ENCODE measurements at regions not wholly inside any gene's neighbourhood (a gene's known extent, or its start where the extent isn't known, plus 50 kb on each side); places are given as distances from the start of the nearest gene placed in this dataset.
"Not testable (repeated sequence)": the region's sequence is repeated elsewhere in the genome, so short reads cannot be mapped to it uniquely, and the experiment has no call there.

- no peak for DNase-seq (ENCODE audit: low read depth, low spot score)
Observed at GRCh38 chr12:116430911-116431565, 128.1 kb upstream of the MAP1LC3B2 start.

- no peak for DNase-seq (ENCODE audit: low read depth, low spot score)
Observed at GRCh38 chr12:116431677-116432300, 127.4 kb upstream of the MAP1LC3B2 start.

DNA sequence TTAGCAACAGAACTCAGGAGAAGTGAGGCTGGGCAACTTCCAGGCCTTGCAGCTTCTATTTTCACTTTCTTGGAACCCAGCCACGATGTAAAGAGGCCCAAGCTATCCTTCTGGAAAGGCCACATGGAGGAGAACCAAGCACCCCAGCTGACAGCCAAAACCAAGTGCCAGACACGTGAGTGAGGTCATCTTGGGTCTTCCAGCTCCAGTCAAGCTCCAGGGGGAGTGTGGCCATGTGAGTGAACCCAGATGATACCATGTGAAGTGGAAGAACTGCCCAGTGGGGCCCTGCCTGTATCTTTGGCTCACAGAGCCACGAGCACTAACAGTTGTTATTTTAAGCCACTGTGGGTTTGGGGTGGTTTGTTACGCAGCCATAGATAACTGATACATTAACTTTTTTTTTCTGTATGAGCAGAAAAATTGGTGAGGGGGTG is 126.8 kb upstream of the MAP1LC3B2 start:
- DNase-seq (ENCODE audit: low read depth, low spot score): no peak

DNA sequence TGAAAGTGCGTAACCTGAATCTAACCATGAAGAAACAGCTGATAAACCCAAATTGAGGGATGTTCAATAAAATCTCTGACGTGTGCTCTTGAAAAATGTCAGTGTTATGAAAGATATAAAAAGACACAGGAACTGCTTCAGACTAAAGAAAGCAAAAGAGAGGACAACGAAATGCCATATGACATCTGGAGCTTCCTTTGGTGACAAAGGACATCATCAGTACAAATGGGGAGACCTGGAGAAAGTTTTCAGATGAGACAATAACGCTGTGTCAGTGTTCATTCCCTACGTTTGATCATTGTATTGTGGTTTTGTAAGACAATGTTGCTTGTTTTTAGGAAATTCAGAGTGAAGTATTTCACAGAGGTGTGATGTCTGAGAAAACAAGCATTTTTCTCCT is 125.9 kb upstream of the MAP1LC3B2 start:
- DNase-seq (ENCODE audit: low read depth, low spot score): no peak

DNA sequence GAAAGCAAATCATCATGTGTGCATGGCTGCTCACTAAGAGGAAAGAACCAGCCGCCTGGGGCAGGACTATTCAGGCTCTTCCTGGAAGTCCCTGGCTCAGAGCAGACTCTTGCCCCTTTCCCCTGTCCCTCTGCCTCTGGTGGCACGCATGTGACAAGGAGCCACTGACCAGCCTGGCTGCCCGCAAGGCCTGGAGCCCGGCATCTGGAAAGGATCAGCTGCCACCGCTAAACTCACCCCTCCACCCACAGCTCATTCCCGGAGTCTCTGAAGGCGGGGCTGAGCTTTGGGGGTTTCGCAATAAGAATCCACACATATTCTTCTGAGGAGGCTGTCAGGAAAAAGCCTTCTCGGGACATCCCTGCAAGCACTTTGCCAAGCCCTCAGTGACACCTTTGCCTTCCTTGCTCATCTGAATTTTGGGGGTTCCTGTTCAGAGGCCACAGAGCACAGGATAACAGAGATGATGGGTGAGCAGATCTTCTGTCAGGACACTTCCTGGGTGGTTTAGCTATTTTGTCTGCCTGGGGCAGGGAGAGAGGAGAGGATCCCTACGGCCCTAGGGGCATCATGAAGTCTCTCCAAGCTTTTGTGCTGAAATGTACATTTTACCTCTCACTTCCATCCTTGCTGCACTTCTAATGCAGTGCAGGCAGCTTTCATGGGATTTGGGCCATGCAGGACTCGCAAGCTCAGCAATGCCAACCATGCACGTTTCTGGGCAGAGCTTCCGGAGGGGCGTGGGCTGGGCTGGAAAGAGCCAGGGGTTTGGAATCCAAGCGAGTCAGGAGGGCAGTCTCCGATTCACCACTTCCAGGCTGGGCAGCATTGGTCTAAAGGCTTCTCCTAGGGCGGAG is 124.8 kb upstream of the MAP1LC3B2 start:
- peak; percentile 46 for DNase-seq (ENCODE audit: low read depth, low spot score)

DNA sequence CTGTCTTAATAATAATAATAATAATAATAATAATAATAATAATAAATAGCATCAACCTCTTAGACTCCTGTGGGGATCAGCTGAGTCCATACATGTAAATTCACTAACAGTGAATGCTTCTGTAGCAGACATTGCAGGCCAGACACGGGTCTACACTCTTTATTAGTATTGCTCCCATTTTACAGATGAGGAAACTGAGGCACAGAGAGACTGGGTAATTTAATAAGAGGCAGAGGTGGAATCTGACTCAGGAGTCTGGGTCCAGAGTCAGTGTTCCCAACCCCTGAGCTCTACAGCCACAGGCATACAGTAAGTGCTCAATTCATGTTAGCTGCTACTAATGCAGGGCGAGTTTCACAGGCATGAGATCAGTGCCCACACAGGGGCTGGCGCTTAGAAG is 123.2 kb upstream of the MAP1LC3B2 start:
- DNase-seq (ENCODE audit: low read depth, low spot score): no peak

DNA sequence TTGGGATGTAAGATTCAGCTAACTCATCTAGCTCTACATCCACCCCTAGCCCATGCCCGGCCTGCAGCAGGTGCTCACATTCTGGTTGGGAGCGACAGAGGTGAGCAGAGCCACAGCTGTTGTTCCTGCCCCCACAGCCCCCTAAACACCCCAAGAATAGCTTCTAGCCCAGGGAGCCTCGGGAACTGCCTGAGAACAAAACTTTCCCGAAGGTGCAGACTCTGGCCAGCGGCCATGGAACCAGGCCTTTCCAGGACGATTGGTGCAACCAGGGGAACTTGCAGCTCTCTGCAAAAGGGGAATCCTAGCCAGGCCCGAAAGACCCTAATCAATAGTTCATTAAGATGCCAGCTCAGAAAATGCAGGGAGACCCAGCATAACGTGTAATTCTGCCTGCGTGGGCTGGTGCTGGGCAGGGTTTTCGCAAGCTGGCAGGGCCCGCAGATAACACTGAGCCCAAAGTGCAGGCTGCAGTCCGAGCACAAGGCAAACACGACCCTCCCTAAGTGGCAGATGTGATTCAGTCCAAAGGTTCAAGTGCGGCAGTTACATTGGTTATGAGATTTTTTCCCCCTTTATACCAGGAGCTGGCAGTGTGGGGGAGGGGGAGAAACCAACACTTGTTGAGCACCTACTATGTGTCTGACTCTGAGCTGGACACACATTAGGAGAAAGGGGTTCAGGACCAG is 122.5 kb upstream of the MAP1LC3B2 start:
- DNase-seq (ENCODE audit: low read depth, low spot score): no peak

DNA sequence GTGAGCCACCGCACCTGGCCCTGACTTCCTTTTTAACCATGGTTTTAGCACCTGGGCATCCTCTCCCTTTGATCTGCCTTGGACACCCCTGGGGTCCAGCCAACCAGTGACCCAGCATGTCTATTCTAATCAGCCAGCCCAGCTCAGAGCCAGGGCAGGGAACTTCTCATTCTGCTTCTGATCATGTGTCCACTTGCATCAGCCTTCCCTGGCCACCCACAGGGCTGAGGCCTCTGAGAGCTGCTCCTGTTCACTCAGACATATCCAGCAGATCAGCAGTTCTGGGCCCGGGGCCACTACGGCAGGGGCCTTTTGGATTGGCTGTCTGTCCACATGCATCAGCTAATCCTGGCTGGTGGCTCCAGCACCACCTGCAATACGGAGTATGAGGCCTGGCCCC is 117.9 kb upstream of the MAP1LC3B2 start:
- no peak for DNase-seq (ENCODE audit: low read depth, low spot score)

DNA sequence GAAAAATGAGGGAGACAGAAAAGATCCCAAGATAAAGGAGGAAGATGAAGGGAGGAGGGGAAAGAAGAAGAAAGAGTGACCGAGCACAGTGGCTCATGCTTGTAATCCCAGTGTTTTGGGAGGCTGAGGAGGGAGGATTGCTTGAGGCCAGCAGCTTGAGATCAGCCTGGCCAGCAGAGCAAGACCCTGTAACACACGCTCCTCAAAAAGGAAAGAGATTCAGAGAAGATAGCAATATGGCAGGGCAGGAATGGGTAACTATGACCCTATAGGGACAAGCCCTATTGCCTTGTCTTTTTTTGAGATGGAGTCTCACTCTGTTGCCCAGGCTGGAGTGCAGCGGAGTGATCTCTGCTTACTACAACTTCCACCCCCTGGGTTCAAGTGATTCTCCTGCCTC is 116.9 kb upstream of the MAP1LC3B2 start:
- no peak for DNase-seq (ENCODE audit: low read depth, low spot score)

- DNase-seq (ENCODE audit: low read depth, low spot score): no peak
Observed at GRCh38 chr12:116442946-116443345, 116.2 kb upstream of the MAP1LC3B2 start.

- DNase-seq (ENCODE audit: low read depth, low spot score): no peak
Observed at GRCh38 chr12:116443821-116444589, 115.2 kb upstream of the MAP1LC3B2 start.

GRCh38 chr12:116444590-116444943 is 114.6 kb upstream of the MAP1LC3B2 start:
- no peak for DNase-seq (ENCODE audit: low read depth, low spot score)

DNA sequence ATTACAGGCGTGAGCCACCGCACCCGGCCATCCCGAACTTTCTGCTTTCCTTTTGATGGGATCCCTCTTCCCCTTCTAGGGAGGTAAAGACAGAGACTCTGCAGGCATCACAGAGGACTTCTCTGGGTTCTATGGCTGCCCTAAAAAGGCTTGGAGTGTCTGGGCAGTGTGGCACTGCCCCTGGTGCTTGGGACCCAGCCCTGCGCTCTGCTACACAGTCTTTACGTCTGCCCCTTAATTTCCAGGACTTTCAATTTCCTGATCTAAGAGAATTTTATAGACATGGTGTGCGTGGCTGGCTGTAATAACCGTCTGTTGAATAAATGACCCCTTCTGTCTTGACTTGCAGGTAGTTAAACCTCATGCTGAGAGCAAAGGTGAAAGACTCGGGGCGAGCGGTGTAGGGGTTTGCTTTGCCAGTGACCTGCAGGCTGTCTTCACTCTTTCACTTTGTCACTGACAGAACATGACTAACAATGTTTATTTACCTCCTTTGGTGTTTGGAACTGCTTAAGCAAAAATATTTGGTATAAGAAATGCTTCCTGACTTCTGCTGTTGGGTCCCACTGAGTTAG is 110.9 kb upstream of the MAP1LC3B2 start:
- no peak for DNase-seq (ENCODE audit: low read depth, low spot score)

GRCh38 chr12:116450406-116450910 is 108.7 kb upstream of the MAP1LC3B2 start:
- DNase-seq (ENCODE audit: low read depth, low spot score): no peak

DNA sequence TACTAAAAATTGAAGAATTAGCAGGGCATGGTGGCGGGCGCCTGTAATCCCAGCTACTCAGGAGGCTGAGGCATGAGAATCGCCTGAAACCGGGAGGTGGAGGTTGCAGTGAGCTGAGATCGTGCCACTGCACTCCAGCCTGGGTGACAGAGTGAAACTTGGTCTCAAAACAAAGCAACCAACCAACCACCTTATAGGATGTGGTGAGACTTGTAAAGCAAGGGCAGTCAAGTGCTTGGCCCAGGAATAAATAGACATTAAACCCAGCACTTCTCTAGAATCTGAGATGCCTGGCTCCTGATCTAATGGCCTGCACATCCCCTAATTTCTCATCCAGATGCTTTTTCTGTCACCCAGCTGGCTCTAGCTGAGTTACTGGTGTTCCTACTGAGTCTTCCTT is 106.2 kb upstream of the MAP1LC3B2 start:
- DNase-seq (ENCODE audit: low read depth, low spot score): not testable (repeated sequence)

- DNase-seq (ENCODE audit: low read depth, low spot score): no peak
Observed at GRCh38 chr12:116453631-116454030, 105.5 kb upstream of the MAP1LC3B2 start.

- DNase-seq (ENCODE audit: low read depth, low spot score): no peak
Observed at GRCh38 chr12:116454076-116454475, 105.1 kb upstream of the MAP1LC3B2 start.

- DNase-seq (ENCODE audit: low read depth, low spot score): no peak
Observed at GRCh38 chr12:116454950-116455447, 104.2 kb upstream of the MAP1LC3B2 start.

- DNase-seq (ENCODE audit: low read depth, low spot score): peak; percentile 70
Observed at GRCh38 chr12:116455540-116456329, 103.4 kb upstream of the MAP1LC3B2 start.

All from brain pericyte (primary cell).